Choroid plexus epithelial cell (primary cell): ENCODE measurements at regions not wholly inside any gene's neighbourhood (a gene's known extent, or its start where the extent isn't known, plus 50 kb on each side); places are given as distances from the start of the nearest gene placed in this dataset.

Source experiments
- DNase-seq: peaks from one replicate; pipeline ENCODE4 v3.0.0-alpha.2; 2010; ENCODE audit warnings: low read depth
- H3K4me3 ChIP-seq: 2 replicates; pipeline ENCODE4 v1.5.1; 2011; ENCODE audit warnings: low read depth, mild to moderate bottlenecking, control low read depth, low read length, moderate library complexity
- TF ChIP-seq, protein P1 (sequence below): conservative IDR thresholded peaks from 2 replicates; pipeline ENCODE4 v1.5.1; 2011; ENCODE audit warnings: low read depth, mild to moderate bottlenecking, control low read depth, inconsistent platforms, low read length, moderate library complexity

DNA sequence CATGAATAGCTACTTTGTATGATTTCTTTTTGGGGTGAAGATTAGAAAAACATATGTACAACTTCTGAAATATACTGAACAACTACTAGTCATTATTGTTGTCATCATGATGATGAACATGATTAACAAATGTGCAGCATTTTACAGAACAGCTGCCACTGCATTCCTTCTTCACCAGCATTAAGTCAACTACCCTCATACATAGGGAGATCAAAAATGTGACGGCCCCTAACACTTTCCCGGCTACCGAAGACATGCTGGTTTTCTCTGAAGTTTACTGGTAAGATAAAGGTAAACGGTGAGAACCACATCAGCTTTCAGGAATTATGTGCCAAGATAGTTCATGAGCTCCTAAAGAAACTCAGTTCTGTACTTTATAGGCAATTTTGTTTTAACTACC, 121.0 kb upstream of the LRATD1 start:
- H3K4me3 ChIP-seq = no peak overlapping the region
- TF ChIP-seq, protein P1, sequence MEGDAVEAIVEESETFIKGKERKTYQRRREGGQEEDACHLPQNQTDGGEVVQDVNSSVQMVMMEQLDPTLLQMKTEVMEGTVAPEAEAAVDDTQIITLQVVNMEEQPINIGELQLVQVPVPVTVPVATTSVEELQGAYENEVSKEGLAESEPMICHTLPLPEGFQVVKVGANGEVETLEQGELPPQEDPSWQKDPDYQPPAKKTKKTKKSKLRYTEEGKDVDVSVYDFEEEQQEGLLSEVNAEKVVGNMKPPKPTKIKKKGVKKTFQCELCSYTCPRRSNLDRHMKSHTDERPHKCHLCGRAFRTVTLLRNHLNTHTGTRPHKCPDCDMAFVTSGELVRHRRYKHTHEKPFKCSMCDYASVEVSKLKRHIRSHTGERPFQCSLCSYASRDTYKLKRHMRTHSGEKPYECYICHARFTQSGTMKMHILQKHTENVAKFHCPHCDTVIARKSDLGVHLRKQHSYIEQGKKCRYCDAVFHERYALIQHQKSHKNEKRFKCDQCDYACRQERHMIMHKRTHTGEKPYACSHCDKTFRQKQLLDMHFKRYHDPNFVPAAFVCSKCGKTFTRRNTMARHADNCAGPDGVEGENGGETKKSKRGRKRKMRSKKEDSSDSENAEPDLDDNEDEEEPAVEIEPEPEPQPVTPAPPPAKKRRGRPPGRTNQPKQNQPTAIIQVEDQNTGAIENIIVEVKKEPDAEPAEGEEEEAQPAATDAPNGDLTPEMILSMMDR = no peak
- DNase-seq = no peak

DNA sequence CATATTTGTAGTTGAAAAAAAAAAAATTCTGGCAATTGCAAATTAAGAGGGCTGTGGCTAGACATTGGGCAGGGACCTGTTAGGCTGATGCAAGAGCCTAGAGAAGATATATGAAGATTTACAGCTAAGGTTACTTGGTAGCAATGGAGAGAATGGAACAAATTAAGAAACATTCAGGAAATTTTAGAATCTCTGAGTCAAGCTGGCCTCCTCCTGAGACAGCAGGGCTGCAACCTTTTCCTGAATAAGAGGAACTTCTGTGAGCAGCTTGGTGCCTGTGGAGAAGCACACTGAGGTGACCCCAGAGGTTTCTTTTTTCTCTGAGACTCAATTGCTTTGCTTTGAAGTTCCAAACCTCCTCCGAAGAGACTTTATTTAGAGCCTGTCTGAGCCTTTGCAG, 118.6 kb upstream of the LRATD1 start:
- TF ChIP-seq, protein P1 = no peak
- peak; percentile 41 for DNase-seq

DNA sequence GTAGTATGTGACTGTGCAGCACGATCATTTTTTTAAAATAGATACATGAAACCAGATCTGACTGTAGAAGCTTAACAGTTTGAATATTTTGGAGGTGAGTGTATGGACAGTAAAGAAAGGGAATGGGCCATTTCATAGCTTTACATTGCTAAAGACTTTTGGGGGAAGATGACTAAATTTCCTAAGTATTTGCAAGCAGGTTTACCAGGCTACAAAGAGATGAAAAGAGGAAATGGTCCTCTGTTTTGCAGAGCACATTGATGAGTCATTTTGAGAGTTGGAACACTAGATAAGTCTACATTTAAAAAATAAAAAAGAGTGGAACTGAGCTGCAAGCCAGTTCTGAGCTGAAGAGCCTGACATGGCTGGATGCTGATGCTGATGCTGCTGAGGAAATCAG, 115.7 kb upstream of the LRATD1 start:
- no peak overlapping the region for H3K4me3 ChIP-seq
- DNase-seq = peak; percentile 76
- TF ChIP-seq, protein P1 = no peak

More for the DNA sequence above, 118.6 kb upstream of the LRATD1 start:
- no peak overlapping the region for H3K4me3 ChIP-seq

DNA sequence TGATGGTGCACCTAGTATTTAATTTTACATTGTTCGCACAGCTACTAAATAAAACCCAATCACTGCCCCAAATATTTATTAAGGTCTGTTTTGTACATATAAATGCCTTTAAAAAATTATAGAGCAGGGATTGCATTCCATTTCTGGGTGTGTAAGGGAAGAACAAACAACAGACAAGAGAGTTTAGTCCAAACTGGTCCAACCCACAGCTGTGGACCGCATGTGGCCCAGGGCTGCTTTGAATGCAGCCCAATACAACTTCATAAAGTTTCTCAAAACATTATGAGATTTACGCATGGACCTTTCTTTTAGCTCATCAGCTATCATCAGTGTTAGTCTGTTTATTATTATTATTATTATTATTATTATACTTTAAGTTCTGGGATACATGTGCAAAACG, 114.8 kb upstream of the LRATD1 start:
- H3K4me3 ChIP-seq = no peak overlapping the region
- TF ChIP-seq, protein P1 = no peak
- DNase-seq = no peak

DNA sequence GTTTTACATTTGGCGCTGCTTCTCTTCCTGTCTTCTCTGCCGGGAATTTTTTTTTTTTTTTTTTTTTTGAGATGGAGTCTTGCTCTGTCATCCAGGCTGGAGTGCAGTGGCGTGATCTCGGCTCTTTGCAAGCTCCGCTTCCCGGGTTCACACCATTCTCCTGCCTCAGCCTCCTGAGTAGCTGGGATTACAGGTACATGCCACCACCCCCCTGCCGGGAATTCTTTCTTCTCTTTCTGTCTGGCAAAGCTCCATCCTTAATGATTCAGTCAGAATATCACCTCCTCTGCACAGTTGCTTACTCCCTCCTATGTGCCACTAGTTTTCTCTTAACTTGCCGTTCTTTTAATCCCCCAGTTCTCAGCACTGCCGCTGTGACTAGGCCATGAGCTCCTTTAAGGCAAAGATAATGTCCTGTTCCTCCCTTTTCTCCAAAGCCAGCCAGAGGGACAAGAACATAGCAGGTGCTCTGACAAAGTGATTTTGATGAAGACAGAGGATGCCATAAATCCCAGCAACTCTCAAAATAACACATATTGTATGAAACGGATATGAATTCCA, 112.1 kb upstream of the LRATD1 start:
- H3K4me3 ChIP-seq = no peak overlapping the region
- DNase-seq = no peak
- TF ChIP-seq, protein P1 = no peak

DNA sequence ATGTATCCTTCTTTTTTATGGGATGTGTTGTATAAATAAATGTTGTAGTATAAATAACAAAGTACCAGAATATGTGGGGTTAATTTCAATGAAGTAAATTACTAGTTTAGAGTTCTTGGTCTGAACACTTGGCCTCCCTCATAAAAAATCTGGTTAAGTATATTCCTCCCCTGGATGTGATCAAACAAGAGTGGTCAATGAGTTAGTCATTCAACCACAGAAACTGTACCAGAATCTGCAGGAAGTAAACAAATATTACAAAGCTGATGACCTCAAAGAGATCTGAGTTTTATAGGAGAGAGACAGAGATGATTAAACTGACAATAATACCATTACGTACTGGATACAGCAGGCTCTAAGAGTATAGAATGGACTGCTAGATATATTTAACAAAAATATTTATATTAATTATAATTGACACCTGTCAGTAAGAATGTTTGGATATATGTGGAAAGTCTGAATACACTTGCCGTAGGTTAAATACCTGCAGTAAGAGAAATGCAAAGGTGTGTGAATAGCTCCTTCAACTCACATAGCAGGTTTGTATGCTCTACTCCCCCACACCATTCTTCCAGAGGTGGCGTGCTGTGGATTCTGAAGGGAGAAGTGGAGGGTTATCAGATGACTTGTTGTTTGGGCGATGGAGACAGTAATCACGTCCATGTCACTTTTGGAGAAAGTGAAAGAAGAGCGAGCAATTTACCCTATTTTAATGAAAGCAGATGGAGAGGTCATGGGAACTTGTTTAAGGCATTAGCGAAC, 108.3 kb upstream of the LRATD1 start:
- TF ChIP-seq, protein P1 = no peak
- peak; percentile 51 for DNase-seq
- no peak overlapping the region for H3K4me3 ChIP-seq

GRCh38 chr2:14524803-14525080, 107.8 kb upstream of the LRATD1 start:
- no peak for DNase-seq
- TF ChIP-seq, protein P1 = no peak
- no peak overlapping the region for H3K4me3 ChIP-seq
